Coronary artery (tissue), 2 donors: ENCODE measurements at regions not wholly inside any gene's neighbourhood (a gene's known extent, or its start where the extent isn't known, plus 50 kb on each side); places are given as distances from the start of the nearest gene placed in this dataset.

Source experiments
- DNase-seq: peaks from one replicate; pipeline ENCODE4 v3.0.0-alpha.2; 2017; ENCODE audit warnings: low spot score
- H3K27ac ChIP-seq, 2 donors: fragments of 200-600 bp; sonication (generic); one replicate each; pipeline ENCODE4 v1.5.1; 2016 to 2019
- H3K4me3 ChIP-seq: fragments of 200-600 bp; sonication (generic); 2 replicates; pipeline ENCODE4 v1.5.1; 2016; ENCODE audit warnings: mild to moderate bottlenecking, moderate library complexity
- CTCF ChIP-seq: fragments of 200-600 bp; sonication (generic); IDR thresholded peaks from one replicate; pipeline ENCODE4 v1.5.1; 2019; ENCODE audit warnings: antibody characterized with exemption

GRCh38 chr9:17019398-17019797, 115.4 kb upstream of the CNTLN start:
- H3K4me3 ChIP-seq: no peak overlapping the region
- no peak for DNase-seq
- TF ChIP-seq CTCF: no peak
- no peak overlapping the region for H3K27ac ChIP-seq

DNA sequence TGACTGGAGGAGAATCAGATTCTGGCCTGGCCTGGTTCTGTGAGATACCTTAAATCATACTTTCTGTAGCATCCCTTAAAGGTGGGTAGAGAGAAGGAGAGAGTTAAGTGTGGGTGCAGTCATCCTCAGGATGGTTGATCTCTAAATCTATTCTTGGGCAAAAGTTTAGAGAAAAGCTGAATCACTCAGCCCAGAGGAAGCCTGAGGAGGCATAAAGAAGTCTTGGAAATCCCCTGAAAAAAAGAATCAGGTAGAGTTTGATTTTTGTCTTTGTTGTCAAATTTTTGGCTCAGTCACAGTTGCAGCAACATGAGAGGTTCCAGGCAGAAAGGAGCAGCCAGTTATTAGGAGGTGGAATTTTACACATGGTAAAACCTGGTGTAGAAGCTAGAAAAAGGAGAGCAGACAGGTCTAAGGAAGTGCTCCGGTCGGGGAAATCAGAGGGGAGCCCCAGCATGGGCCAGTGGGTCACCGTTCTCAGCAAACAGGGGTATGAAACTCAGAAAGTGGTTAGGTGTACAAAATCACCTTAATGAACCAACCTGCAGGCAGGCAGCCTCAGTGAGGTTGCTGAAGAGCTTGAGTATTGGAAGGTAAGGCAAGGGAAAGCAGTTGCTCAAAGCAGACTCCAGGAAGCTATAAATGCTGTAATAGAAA, 116.2 kb upstream of the CNTLN start:
- TF ChIP-seq CTCF: no peak
- H3K27ac ChIP-seq: peak overlapping the region in 1 of 2 donors; percentile 9

DNA sequence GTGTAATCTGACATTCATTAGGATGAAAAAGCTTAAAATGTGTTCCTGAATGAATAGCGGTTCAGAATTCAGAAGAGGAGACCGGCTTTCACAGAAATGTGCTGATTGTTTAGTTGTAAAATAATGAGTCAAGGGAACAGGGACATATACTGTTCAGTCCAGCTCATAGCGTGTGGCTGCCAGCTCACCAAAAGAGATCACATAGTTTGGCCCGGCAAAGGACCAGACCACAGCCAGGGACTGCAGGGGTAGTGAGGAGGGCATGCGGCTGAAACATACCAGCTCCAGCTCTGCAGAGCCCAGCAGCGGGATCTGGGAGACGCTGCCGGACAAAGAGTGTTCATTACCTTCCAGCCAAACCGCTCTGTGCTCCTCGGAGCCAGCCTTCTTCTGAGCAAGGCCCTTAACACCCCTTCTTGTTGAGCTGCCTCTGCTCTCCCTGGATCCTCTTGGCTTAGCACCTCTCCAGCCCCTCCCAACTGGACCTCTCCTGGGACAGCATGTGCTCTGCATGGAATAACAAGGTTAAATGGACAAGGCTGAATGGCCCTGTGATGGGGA, 116.8 kb upstream of the CNTLN start:
- Histone ChIP-seq H3K4me3 (no peak overlapping the region), H3K27ac (peak overlapping the region in 1 of 2 donors; percentile 49)
- TF ChIP-seq CTCF: no peak
- DNase-seq: no peak

More for the DNA sequence above, 116.2 kb upstream of the CNTLN start:
- no peak for DNase-seq
- no peak overlapping the region for H3K4me3 ChIP-seq

GRCh38 chr9:17013891-17014290, 120.9 kb upstream of the CNTLN start:
- DNase-seq: no peak
- TF ChIP-seq CTCF: no peak

GRCh38 chr9:17013010-17013409, 121.8 kb upstream of the CNTLN start:
- DNase-seq: no peak
- no peak for TF ChIP-seq CTCF
- Histone ChIP-seq H3K4me3 (no peak overlapping the region), H3K27ac (no peak overlapping the region)

More at GRCh38 chr9:17013891-17014290, 120.9 kb upstream of the CNTLN start:
- H3K4me3 ChIP-seq: no peak overlapping the region
- H3K27ac ChIP-seq: no peak overlapping the region

DNA sequence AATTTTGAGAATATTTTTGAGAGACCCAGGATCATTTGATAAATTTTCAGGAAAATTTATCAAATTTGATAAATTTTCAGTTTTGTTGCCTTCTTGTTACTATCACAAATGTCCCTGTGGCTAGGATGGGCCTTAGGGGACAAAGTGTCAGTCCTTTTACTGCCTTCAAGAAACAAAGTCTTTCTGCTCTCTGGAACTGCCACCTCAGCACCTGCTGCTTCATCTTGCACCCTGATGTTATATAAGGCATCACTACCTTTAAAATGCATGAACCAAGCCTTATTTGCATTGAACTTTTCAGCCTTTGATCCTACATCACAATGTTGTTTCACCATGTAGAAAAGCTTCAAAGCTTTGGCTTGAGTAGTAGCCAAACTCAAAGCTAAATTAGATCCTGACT, 123.0 kb upstream of the CNTLN start:
- no peak for DNase-seq
- Histone ChIP-seq H3K4me3 (no peak overlapping the region), H3K27ac (no peak overlapping the region)
- TF ChIP-seq CTCF: no peak

- H3K4me3 ChIP-seq: no peak overlapping the region
- no peak overlapping the region for H3K27ac ChIP-seq
- no peak for DNase-seq
- no peak for TF ChIP-seq CTCF
Observed at GRCh38 chr9:17009071-17009470, 125.8 kb upstream of the CNTLN start.
